ENCODE measurements at regions not wholly inside any gene's neighbourhood (a gene's known extent, or its start where the extent isn't known, plus 50 kb on each side); places are given as distances from the start of the nearest gene placed in this dataset.

- TF ChIP-seq ZNF614 (CRISPR knock-in tag; IDR thresholded peaks at IDR 0.05; ENCODE audit: borderline replicate concordance) (peak; percentile 29; the same call in 1 of the 2 replicates), FOXO1 (CRISPR knock-in tag; IDR thresholded peaks at IDR 0.05) (no peak), MNT (IDR thresholded peaks at IDR 0.05) (no peak), ZNF784 (CRISPR knock-in tag; IDR thresholded peaks at IDR 0.05; ENCODE audit: borderline replicate concordance) (no peak), KAT8 (CRISPR knock-in tag; IDR thresholded peaks at IDR 0.05) (no peak), GATA4 (IDR thresholded peaks at IDR 0.05; ENCODE audit: borderline replicate concordance, low read depth) (no peak), CTCF (CRISPR knock-in tag; IDR thresholded peaks at IDR 0.05) (peak; percentile 62), KDM5A (IDR thresholded peaks at IDR 0.05; ENCODE audit: borderline replicate concordance, low read length) (no peak), ZNF841 (CRISPR knock-in tag; IDR thresholded peaks at IDR 0.05; ENCODE audit: borderline replicate concordance) (no peak), WIZ (CRISPR knock-in tag; IDR thresholded peaks at IDR 0.05) (no peak), SSRP1 (CRISPR knock-in tag; IDR thresholded peaks at IDR 0.05) (no peak), ATF5 (CRISPR knock-in tag; IDR thresholded peaks at IDR 0.05; ENCODE audit: low read depth) (no peak), NR2F1 (CRISPR knock-in tag; IDR thresholded peaks at IDR 0.05) (no peak), BRF2 (CRISPR knock-in tag; IDR thresholded peaks at IDR 0.05) (no peak), HCFC1 (IDR thresholded peaks at IDR 0.05; ENCODE audit: low read depth, low read length) (no peak), MED13 (CRISPR knock-in tag; IDR thresholded peaks at IDR 0.05) (no peak), ZNF382 (CRISPR knock-in tag; IDR thresholded peaks at IDR 0.05; ENCODE audit: borderline replicate concordance) (no peak), ZNF607 (CRISPR knock-in tag; IDR thresholded peaks at IDR 0.05; ENCODE audit: borderline replicate concordance) (no peak), MIER2 (CRISPR knock-in tag; IDR thresholded peaks at IDR 0.05) (no peak), NFAT5 (CRISPR knock-in tag; IDR thresholded peaks at IDR 0.05) (no peak)
Measured at GRCh38 chr2:20506201-20506685, 59.4 kb downstream of the RHOB start (continued).

Data from HepG2 (cell line).